Panc1 (cell line): ENCODE measurements at regions not wholly inside any gene's neighbourhood (a gene's known extent, or its start where the extent isn't known, plus 50 kb on each side); places are given as distances from the start of the nearest gene placed in this dataset.

Experiments
- ATAC-seq: fragments of 200-7000 bp; cut with Tn5 transposase; 2 replicates; pipeline ENCODE4 v1.9.1; 2020; ENCODE audit warnings: mild to moderate bottlenecking, moderate library complexity
- BruUV-seq: library from RNA; stranded (reverse); fragments of 400-500 nt; replicated peaks from 2 replicates; lab custom pipeline; 2021; lab: Mats Ljungman, UMichigan
- CTCF ChIA-PET: fragments of 300-600 bp; sonication (Branson Sonifier 250); formaldehyde crosslinking; loops from one replicate; lab custom pipeline; 2022; ENCODE audit warnings: antibody characterized with exemption; lab: Charles Lee
- POLR2A ChIA-PET: fragments of 300-600 bp; sonication (Branson Sonifier 250); formaldehyde crosslinking; loops from one replicate; lab custom pipeline; 2022; ENCODE audit warnings: antibody characterized with exemption; lab: Charles Lee
- DNase-seq: peaks from one replicate; pipeline ENCODE4 v3.0.0-alpha.2; 2010; ENCODE audit warnings: low read depth, low spot score
- H3K27ac ChIP-seq: 2 replicates; pipeline ENCODE4 v1.5.1; 2011; ENCODE audit warnings: mild to moderate bottlenecking, low read length, inconsistent platforms
- H3K27me3 ChIP-seq: fragments of 200-500 bp; sonication (Bioruptor generic); 2 replicates; pipeline ENCODE4 v1.6.0; 2014; ENCODE audit warnings: low read length, inconsistent platforms; ENCODE audit not compliant: control insufficient read depth, insufficient read depth
- H3K36me3 ChIP-seq: fragments of 200-500 bp; sonication (Bioruptor generic); 2 replicates; pipeline ENCODE4 v1.5.1; 2014; ENCODE audit warnings: inconsistent platforms, mild to moderate bottlenecking, low read length, moderate library complexity; ENCODE audit not compliant: control insufficient read depth, insufficient read depth
- H3K4me1 ChIP-seq: 2 replicates; pipeline ENCODE4 v1.5.1; 2011; ENCODE audit warnings: inconsistent platforms, mild to moderate bottlenecking, low read length, moderate library complexity; ENCODE audit not compliant: control insufficient read depth, insufficient read depth
- H3K4me3 ChIP-seq, 2 experiments: 2 replicates each; pipeline ENCODE4 v1.5.1; 2011 to 2012; ENCODE audit warnings: low read depth in 2 of 2, low read length in 2 of 2, mild to moderate bottlenecking in 2 of 2, inconsistent platforms in 1 of 2, moderate library complexity in 1 of 2
- H3K9me3 ChIP-seq: fragments of 200-500 bp; sonication (Bioruptor generic); 2 replicates; pipeline ENCODE4 v1.5.1; 2014; ENCODE audit warnings: low read depth, mild to moderate bottlenecking, inconsistent platforms, low read length, moderate library complexity; ENCODE audit not compliant: control insufficient read depth, insufficient read depth
- CTCF ChIP-seq: fragments of 450-650 bp; IDR thresholded peaks from 2 replicates; pipeline ENCODE4 v1.5.1; 2017; ENCODE audit warnings: mild to moderate bottlenecking
- POLR2AphosphoS5 ChIP-seq: IDR thresholded peaks from 2 replicates; pipeline ENCODE4 v1.6.1; 2012; ENCODE audit warnings: mild to moderate bottlenecking, low read depth, low read length, moderate library complexity
- REST ChIP-seq, 2 experiments: IDR thresholded peaks; 2 replicates each; pipeline ENCODE4 v1.6.1; 2011 to 2012; ENCODE audit warnings: low read depth in 2 of 2, control low read depth in 1 of 2, low read length in 1 of 2, mild to moderate bottlenecking in 1 of 2, moderate library complexity in 1 of 2; ENCODE audit not compliant: insufficient read depth in 1 of 2
- SIN3A ChIP-seq: IDR thresholded peaks from 2 replicates; pipeline ENCODE4 v1.6.1; 2012; ENCODE audit warnings: low read depth, mild to moderate bottlenecking, low read length, moderate library complexity, borderline replicate concordance; ENCODE audit not compliant: insufficient read depth
- TCF7L2 ChIP-seq: IDR thresholded peaks from 2 replicates; pipeline ENCODE4 v1.6.1; 2011; ENCODE audit warnings: mild to moderate bottlenecking, low read depth, low read length, inconsistent platforms
- in situ Hi-C: cut with HindIII; loops from 2 replicates; pipeline ENCODE4 v1.10.0; 2016; ENCODE audit warnings: low sequenced_read_pairs, low pct_unique_long_range_greater_than_20kb
- intact Hi-C: fragments of 100-400 bp; cut with micrococcal nuclease; formaldehyde crosslinking; loops from one replicate; pipeline ENCODE4 v1.10.0; 2022; ENCODE audit not compliant: unreplicated experiment

GRCh38 chr3:82521657-82522056, 760.2 kb upstream of the GBE1 start:
- no peak for DNase-seq
- Histone ChIP-seq H3K27me3 (no peaks in the 10 kb centered on the region), H3K9me3 (no peaks in the 10 kb centered on the region), H3K4me1 (no peaks in the 10 kb centered on the region), H3K4me3 (no peak overlapping the region), H3K36me3 (no peaks in the 10 kb centered on the region), H3K27ac (no peak overlapping the region)
- intact Hi-C loops, result no loop called here
- CTCF ChIA-PET, result no interaction called here
- no peak for ATAC-seq
- BruUV-seq, result no TSS peak
- in situ Hi-C loops, result no loop called here
- POLR2A ChIA-PET, result no interaction called here
- TF ChIP-seq SIN3A, result no peak
- no peak for TF ChIP-seq TCF7L2
- TF ChIP-seq REST (IDR thresholded peaks at IDR 0.05; ENCODE audit: insufficient read depth in 1 of 2, low read depth in 2 of 2, low read length in 1 of 2), result no peak
- TF ChIP-seq CTCF, result no peak
- TF ChIP-seq POLR2AphosphoS5, result no peak

- DNase-seq (no peak), ATAC-seq (no peak)
- in situ Hi-C loops (no loop called here), intact Hi-C loops (no loop called here)
- H3K4me3 ChIP-seq, result no peak overlapping the region
- no peaks in the 10 kb centered on the region for H3K36me3 ChIP-seq
- H3K27ac ChIP-seq, result no peak overlapping the region
- H3K4me1 ChIP-seq, result no peaks in the 10 kb centered on the region
- ChIA-PET POLR2A (no interaction called here), CTCF (no interaction called here)
- H3K9me3 ChIP-seq, result no peaks in the 10 kb centered on the region
- BruUV-seq, result no TSS peak
- no peak for TF ChIP-seq POLR2AphosphoS5
- TF ChIP-seq CTCF, result no peak
- no peak for TF ChIP-seq REST (IDR thresholded peaks at IDR 0.05; ENCODE audit: insufficient read depth in 1 of 2, low read depth in 2 of 2, low read length in 1 of 2)
- TF ChIP-seq TCF7L2, result no peak
- no peak for TF ChIP-seq SIN3A
- no peaks in the 10 kb centered on the region for H3K27me3 ChIP-seq
These were observed 759.4 kb upstream of the GBE1 start for GRCh38 chr3:82520846-82521245.
